GM15510 (cell line): ENCODE measurements at regions not wholly inside any gene's neighbourhood (a gene's known extent, or its start where the extent isn't known, plus 50 kb on each side); places are given as distances from the start of the nearest gene placed in this dataset.

ENCODE experiments used
- POLR2A ChIP-seq: IDR thresholded peaks from 3 replicates; pipeline ENCODE4 v1.6.1; 2011; ENCODE audit warnings: borderline replicate concordance; ENCODE audit not compliant: insufficient read length; ENCODE audit errors: extremely low read depth

GRCh38 chr6:43910638-43911353, 140.8 kb downstream of the VEGFA start:
- no peak for TF ChIP-seq POLR2A

GRCh38 chr6:43910149-43910637, 140.2 kb downstream of the VEGFA start:
- TF ChIP-seq POLR2A: no peak

GRCh38 chr6:43909474-43910148, 139.6 kb downstream of the VEGFA start:
- TF ChIP-seq POLR2A: no peak

GRCh38 chr6:43907789-43908472, 137.9 kb downstream of the VEGFA start:
- TF ChIP-seq POLR2A: no peak

- TF ChIP-seq POLR2A: no peak
Measured at GRCh38 chr6:43907312-43907711, 137.3 kb downstream of the VEGFA start.

GRCh38 chr6:43904311-43905123, 134.5 kb downstream of the VEGFA start:
- no peak for TF ChIP-seq POLR2A

- no peak for TF ChIP-seq POLR2A
Measured at GRCh38 chr6:43903739-43904290, 133.8 kb downstream of the VEGFA start.

GRCh38 chr6:43901733-43902230, 131.8 kb downstream of the VEGFA start:
- no peak for TF ChIP-seq POLR2A

GRCh38 chr6:43900916-43901732, 131.1 kb downstream of the VEGFA start:
- no peak for TF ChIP-seq POLR2A

- no peak for TF ChIP-seq POLR2A
Measured at GRCh38 chr6:43900560-43900915, 130.5 kb downstream of the VEGFA start.

GRCh38 chr6:43899830-43900229, 129.8 kb downstream of the VEGFA start:
- TF ChIP-seq POLR2A: no peak

GRCh38 chr6:43898358-43899131, 128.5 kb downstream of the VEGFA start:
- TF ChIP-seq POLR2A: no peak
